Activated naive CD4-positive, alpha-beta T cell treated with anti-CD3 and anti-CD28 coated beads, Interleukin-2, amount 50 U/mL, for 16 hours (primary cell): ENCODE measurements at regions not wholly inside any gene's neighbourhood (a gene's known extent, or its start where the extent isn't known, plus 50 kb on each side); places are given as distances from the start of the nearest gene placed in this dataset.

Experiments used
- DNase-seq: peaks from one replicate; pipeline ENCODE4 v3.0.0-alpha.2; 2020

DNA sequence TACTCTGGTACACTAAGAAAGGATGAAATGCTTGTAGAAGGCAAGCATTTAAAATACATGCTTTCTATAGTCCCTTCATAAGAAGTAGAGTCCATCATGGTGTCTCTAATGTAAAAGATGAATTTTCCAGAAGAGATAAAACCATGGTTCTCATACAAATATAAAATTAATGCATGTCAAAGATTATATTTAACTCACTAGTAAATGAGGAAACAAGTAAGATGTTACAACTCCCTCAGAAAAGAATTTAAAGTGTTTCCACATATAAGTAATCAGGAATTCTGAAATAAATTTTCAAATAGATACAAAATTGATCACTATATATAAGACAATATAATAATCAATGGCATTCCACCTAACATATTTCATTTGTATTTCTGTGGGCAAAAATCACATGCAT, 570.3 kb upstream of the CCDC54 start:
- DNase-seq = no peak

GRCh38 chr3:106809041-106809440, 568.2 kb upstream of the CCDC54 start:
- no peak for DNase-seq

DNA sequence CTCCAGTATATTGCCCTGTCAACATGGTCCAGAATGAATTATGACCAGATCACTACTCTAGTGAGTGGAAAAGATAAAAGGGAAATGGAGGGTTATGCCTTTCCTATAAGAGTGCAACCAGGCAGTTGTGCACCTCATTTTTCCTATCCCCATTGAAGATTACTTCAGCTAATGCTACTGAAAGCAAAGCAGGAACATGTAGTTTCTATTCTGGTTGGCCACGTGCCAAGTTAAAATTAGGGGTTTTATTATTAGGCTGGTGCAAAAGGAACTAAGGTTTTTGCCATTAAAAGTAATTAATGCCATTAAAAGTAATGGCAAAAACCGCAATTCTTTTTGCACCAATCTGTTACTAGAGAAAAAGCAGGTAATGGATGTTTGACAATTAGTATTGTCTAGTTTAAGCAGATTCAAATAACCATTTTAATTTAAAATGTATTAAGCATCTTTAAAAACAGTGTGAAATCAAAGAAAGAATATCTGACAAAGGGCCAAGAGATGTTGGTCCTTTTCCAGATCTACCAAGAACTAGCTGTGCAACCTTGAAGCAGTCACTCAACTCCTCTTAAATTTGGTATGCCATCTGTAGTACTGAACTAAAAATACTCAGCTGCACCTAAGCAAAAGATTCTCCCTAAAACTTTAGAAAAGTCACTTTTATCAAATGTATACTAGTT, 567.5 kb upstream of the CCDC54 start:
- no peak for DNase-seq

- DNase-seq = no peak
These were observed 566.9 kb upstream of the CCDC54 start for GRCh38 chr3:106810300-106810875.

DNA sequence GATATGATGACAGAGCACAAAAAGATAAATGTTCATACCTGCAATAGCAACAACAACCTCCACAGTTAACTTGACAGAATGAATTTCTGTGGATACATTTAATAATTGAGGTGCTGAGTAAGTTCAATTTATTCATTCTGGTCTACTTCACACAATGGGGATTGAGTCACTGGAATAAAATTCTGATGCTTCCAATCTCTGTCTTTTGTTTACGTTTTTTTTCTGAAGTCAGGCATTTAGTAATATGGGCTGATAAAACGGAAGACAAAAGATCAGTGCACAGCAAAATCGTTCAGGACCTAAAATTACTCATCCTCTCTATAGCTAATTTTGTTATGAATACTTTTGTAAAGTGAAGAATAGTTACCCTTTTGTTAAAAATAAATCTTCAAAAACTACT, 565.9 kb upstream of the CCDC54 start:
- DNase-seq = no peak

DNA sequence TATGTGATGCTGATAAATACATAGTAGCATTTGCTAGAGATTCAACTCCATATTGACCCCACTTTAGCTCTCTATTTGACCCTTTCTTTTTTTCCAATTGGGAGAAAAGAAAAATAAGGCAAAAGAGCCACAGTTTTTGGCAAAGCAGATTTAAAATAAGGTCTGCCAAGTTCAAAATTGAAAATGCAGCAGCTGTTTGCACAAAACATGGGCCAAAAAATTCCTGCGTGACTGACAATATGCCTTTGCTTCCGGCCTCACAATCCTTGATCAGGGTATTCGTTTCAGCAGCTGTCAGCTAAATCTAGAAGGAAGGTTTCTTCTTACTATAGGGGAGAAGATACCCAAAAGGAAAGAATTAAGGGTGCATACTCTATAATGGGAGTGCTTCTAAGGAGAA, 563.5 kb upstream of the CCDC54 start:
- no peak for DNase-seq

DNA sequence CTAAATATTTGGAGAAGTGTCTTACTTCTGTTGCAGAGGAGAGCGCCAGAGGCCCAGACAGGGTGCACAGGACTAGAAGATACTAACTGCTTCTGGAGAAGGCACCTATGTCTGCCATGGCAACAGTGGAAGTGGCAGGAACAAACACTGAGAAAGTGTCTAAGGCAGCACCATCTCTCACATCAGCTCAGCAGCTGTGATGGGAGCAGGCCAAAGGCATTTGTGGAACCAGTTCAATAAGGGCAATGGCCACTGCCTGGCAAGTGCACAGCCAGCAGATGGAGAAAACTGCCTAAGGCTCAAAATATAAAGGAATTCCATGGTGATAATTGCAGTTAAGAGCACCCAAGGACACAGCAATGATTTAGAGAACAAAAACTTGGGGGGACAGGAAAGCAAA, 563.0 kb upstream of the CCDC54 start:
- no peak for DNase-seq

- no peak for DNase-seq
These were observed 560.4 kb upstream of the CCDC54 start for GRCh38 chr3:106816838-106817237.

DNA sequence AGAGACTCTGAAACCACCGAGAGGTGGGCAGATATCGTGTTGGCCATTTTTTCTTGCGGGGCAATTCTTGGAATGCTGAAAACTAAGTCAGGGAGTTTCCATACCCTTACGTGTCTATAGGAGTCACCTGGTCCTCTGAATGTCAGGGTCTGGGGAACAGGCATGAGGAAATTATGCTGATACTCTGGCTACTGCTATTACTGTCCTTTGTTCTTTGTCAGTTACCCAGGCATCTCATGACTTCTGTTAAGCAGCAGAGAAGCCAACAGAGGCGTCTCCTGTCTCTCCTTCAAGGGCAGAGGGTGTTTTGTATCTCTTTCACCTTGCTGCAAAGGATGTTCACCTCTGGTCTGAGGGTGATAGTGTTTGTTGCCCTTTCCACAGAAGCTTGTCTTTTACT, 559.5 kb upstream of the CCDC54 start:
- DNase-seq = no peak

DNA sequence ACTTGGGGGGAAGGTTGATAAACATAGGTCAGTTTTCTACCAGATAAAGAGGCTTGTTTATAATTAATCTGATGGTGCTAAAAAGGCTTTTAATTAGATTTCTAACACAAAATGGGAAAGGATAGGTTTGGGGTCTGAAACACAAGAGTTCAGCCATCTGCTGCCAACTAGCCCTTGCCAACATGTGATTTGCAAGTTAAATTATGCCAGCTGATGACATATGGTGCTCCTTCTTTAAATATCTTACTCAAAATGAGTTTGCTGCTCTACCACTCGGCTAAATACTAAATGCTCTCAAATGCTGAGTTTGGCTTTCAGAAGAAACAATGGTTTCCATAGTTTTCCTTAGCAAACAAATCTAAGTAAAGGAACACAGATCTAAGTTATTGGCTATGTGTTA, 557.8 kb upstream of the CCDC54 start:
- no peak for DNase-seq

GRCh38 chr3:106820726-106821362, 556.4 kb upstream of the CCDC54 start:
- DNase-seq = no peak

GRCh38 chr3:106821801-106822200, 555.4 kb upstream of the CCDC54 start:
- no peak for DNase-seq

- no peak for DNase-seq
These were observed 555.0 kb upstream of the CCDC54 start for GRCh38 chr3:106822204-106822603.

GRCh38 chr3:106823701-106824100, 553.5 kb upstream of the CCDC54 start:
- no peak for DNase-seq

- DNase-seq = no peak
These were observed 552.4 kb upstream of the CCDC54 start for GRCh38 chr3:106824856-106825255.

- DNase-seq = no peak
These were observed 551.2 kb upstream of the CCDC54 start for GRCh38 chr3:106825962-106826605.

GRCh38 chr3:106826791-106827311, 550.4 kb upstream of the CCDC54 start:
- DNase-seq = no peak

- no peak for DNase-seq
These were observed 549.6 kb upstream of the CCDC54 start for GRCh38 chr3:106827515-106828213.

DNA sequence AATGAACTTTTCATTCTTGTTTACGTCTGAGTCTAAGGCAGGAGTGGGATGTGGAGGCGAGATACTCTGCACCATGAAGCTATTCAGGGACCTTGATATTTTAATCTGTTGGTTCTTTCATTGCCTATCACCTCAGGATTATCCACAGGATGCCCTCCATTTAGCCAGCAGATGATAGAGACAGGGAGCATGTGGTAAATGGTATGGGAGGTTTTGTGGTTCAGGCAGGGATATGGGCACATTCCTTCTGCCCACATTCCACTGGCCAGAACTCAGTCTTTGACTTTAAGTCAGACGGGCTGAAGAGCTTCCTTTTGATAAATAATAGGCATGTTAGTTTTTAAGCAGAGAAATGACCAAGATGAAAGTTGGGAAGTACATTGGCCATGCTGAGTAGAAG, 548.0 kb upstream of the CCDC54 start:
- DNase-seq = no peak

- DNase-seq = no peak
These were observed 546.9 kb upstream of the CCDC54 start for GRCh38 chr3:106830334-106830733.

GRCh38 chr3:106836906-106837305, 540.3 kb upstream of the CCDC54 start:
- no peak for DNase-seq

GRCh38 chr3:106837616-106838015, 539.6 kb upstream of the CCDC54 start:
- DNase-seq = no peak

DNA sequence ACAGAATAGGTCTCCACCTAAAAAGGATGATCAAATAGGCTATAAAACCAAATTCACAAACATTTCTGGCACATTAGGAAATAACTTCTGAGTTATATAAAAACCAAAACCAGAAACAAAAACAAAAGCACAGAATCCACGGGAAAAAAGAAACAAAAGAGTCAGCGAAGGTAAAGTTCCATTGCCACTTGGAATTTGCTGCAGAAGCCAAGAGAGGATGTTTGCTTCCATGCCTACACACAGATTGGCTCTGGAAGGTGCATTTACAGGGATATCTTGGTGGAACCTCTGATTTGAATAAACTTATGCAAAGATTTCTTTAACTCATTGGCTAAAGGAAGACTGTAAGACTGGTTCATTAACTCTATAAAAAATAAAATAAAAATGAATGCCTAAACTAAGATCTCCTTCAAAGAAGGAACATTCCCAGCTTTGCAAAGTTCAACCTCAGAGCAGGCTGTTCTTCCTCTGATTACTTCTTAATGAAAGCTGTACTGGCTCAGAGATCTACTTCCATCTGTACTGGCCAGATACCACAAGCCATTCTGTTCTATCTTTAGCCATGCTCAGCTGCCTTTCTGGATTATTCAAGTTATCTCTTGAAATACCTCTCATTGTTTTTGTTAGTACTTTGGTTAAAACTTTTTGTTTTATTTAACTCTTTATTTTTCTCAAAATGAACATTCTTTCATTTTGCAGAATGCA, 537.5 kb upstream of the CCDC54 start:
- no peak for DNase-seq
